SK-N-SH (cell line): ENCODE measurements at regions not wholly inside any gene's neighbourhood (a gene's known extent, or its start where the extent isn't known, plus 50 kb on each side); places are given as distances from the start of the nearest gene placed in this dataset.

Experiments used
- CTCF ChIA-PET: fragments of 300-600, 350-600 bp; formaldehyde crosslinking; extraction: SDS; loops from one replicate; lab custom pipeline; 2021; lab: Yijun Ruan, JAX
- POLR2A ChIA-PET: fragments of 350-600 bp; sonication (Branson Sonifier 250); formaldehyde crosslinking; extraction: SDS; loops from one replicate; lab custom pipeline; 2020; ENCODE audit warnings: antibody characterized with exemption, inconsistent platforms; lab: Yijun Ruan, JAX
- DNase-seq: peaks from one replicate; pipeline ENCODE4 v3.0.0; 2012
- H2AFZ ChIP-seq: fragments of 200-600 bp; sonication (generic); 2 replicates; pipeline ENCODE4 v1.8.1; 2016; ENCODE audit warnings: antibody characterized with exemption, mild to moderate bottlenecking, low read depth
- H3F3A ChIP-seq: fragments of 200-600 bp; sonication (generic); replicated peaks from 2 replicates; pipeline ENCODE3; 2016; ENCODE audit warnings: antibody characterized with exemption, mild to moderate bottlenecking; ENCODE audit not compliant: insufficient read depth
- H3K27ac ChIP-seq, 2 experiments: fragments of 200-500 bp in 1 of 2; fragments of 200-600 bp in 1 of 2; sonication (Bioruptor generic) in 1 of 2; sonication (generic), shearing (Covaris generic) in 1 of 2; 2 replicates each; pipeline versions ENCODE4 v1.5.1 to v1.6.1; 2014 to 2016; ENCODE audit warnings: low read depth in 2 of 2, inconsistent platforms in 1 of 2, low read length in 1 of 2, mild to moderate bottlenecking in 1 of 2, mixed read lengths in 1 of 2
- H3K27me3 ChIP-seq: fragments of 200-600 bp; sonication (generic), shearing (Covaris generic); 2 replicates; pipeline ENCODE4 v1.6.1; 2016; ENCODE audit warnings: mixed run types; ENCODE audit not compliant: insufficient read depth
- H3K36me3 ChIP-seq, 2 experiments: fragments of 200-500 bp in 1 of 2; fragments of 200-600 bp in 1 of 2; sonication (Bioruptor generic) in 1 of 2; sonication (generic) in 1 of 2; replicated peaks in 1 of 2; 2 replicates each; pipeline versions ENCODE3 to v1.5.1; 2014 to 2016; ENCODE audit warnings: low read length in 1 of 2, mild to moderate bottlenecking in 1 of 2; ENCODE audit not compliant: insufficient read depth in 2 of 2, control insufficient read depth in 1 of 2
- H3K4me1 ChIP-seq, 2 experiments: fragments of 200-500 bp in 1 of 2; fragments of 200-600 bp in 1 of 2; sonication (Bioruptor generic) in 1 of 2; sonication (generic), shearing (Covaris generic) in 1 of 2; 2 replicates each; pipeline versions ENCODE4 v1.5.1 to v1.6.1; 2014 to 2016; ENCODE audit warnings: low read depth in 1 of 2, low read length in 1 of 2, mixed run types in 1 of 2; ENCODE audit not compliant: insufficient read depth in 2 of 2, control insufficient read depth in 1 of 2
- H3K4me2 ChIP-seq: fragments of 200-600 bp; sonication (generic), shearing (Covaris generic); 2 replicates; pipeline ENCODE4 v1.6.1; 2017; ENCODE audit warnings: mixed run types
- H3K4me3 ChIP-seq, 2 experiments: fragments of 200-500 bp in 1 of 2; fragments of 200-600 bp in 1 of 2; sonication (Bioruptor generic) in 1 of 2; sonication (generic), shearing (Covaris generic) in 1 of 2; 2 replicates each; pipeline versions ENCODE4 v1.5.1 to v1.8.1; 2014 to 2016; ENCODE audit warnings: low read depth in 2 of 2, inconsistent platforms in 1 of 2, low read length in 1 of 2, mild to moderate bottlenecking in 1 of 2, mixed read lengths in 1 of 2, moderate library complexity in 1 of 2
- H3K79me2 ChIP-seq: fragments of 200-600 bp; sonication (generic); 2 replicates; pipeline ENCODE4 v1.8.1; 2017; ENCODE audit warnings: mild to moderate bottlenecking; ENCODE audit not compliant: insufficient read depth
- H3K9ac ChIP-seq: fragments of 200-600 bp; sonication (generic); 2 replicates; pipeline ENCODE4 v1.6.1; 2017; ENCODE audit warnings: mixed run types
- H3K9me2 ChIP-seq: fragments of 200-600 bp; sonication (generic); 2 replicates; pipeline ENCODE4 v1.6.1; 2017; ENCODE audit warnings: mixed run types
- H3K9me3 ChIP-seq: fragments of 200-600 bp; sonication (generic); 2 replicates; pipeline ENCODE4 v1.6.1; 2017; ENCODE audit warnings: mixed run types, mild to moderate bottlenecking, moderate library complexity
- H4K20me1 ChIP-seq: fragments of 200-600 bp; sonication (generic); 2 replicates; pipeline ENCODE4 v1.6.1; 2017; ENCODE audit warnings: mild to moderate bottlenecking, mixed run types; ENCODE audit not compliant: insufficient read depth
- CTCF ChIP-seq: fragments of 200-600 bp; sonication (generic); IDR thresholded peaks from 2 replicates; pipeline ENCODE4 v1.6.1; 2017; ENCODE audit warnings: antibody characterized with exemption, mild to moderate bottlenecking, moderate library complexity
- FOSL2 ChIP-seq: IDR thresholded peaks from 2 replicates; pipeline ENCODE4 v1.4.0; 2012; ENCODE audit warnings: low read depth, mild to moderate bottlenecking, moderate library complexity, borderline replicate concordance
- IRF3 ChIP-seq: fragments of 150-350 bp; IDR thresholded peaks from 2 replicates; pipeline ENCODE4 v1.6.1; 2016; ENCODE audit warnings: mild to moderate bottlenecking, low read depth, low read length
- MAX ChIP-seq: IDR thresholded peaks from 2 replicates; pipeline ENCODE4 v1.4.0; 2012; ENCODE audit warnings: low read depth
- MEF2A ChIP-seq: IDR thresholded peaks from 2 replicates; pipeline ENCODE4 v1.4.0; 2012; ENCODE audit warnings: low read depth, borderline replicate concordance
- MXI1 ChIP-seq: IDR thresholded peaks from 2 replicates; pipeline ENCODE4 v1.6.1; 2012; ENCODE audit warnings: mild to moderate bottlenecking, low read depth, low read length, improper control_type of control experiment
- NRF1 ChIP-seq: IDR thresholded peaks from 2 replicates; pipeline ENCODE4 v1.6.1; 2012; ENCODE audit warnings: low read depth, mild to moderate bottlenecking, low read length
- POLR2AphosphoS5 ChIP-seq: IDR thresholded peaks from 2 replicates; pipeline ENCODE4 v1.6.1; 2012; ENCODE audit warnings: low read depth, low read length
- RCOR1 ChIP-seq: fragments of 150-350 bp; IDR thresholded peaks from 2 replicates; pipeline ENCODE4 v1.6.1; 2017; ENCODE audit warnings: antibody characterized with exemption, low read length
- RFX5 ChIP-seq: IDR thresholded peaks from 2 replicates; pipeline ENCODE4 v1.6.1; 2012; ENCODE audit warnings: mild to moderate bottlenecking, improper control_type of control experiment, low read length
- TEAD4 ChIP-seq: IDR thresholded peaks from 2 replicates; pipeline ENCODE4 v1.4.0; 2012; ENCODE audit warnings: mild to moderate bottlenecking, borderline replicate concordance; ENCODE audit not compliant: insufficient read depth
- USF2 ChIP-seq: fragments of 150-350 bp; IDR thresholded peaks from 2 replicates; pipeline ENCODE4 v1.6.1; 2017; ENCODE audit warnings: antibody characterized with exemption, low read length, low read depth, borderline replicate concordance
- WGBS: methylation state at CpG from one replicate; pipeline ENCODE4 v1.1.6; 2017; ENCODE audit warnings: low lambda C conversion rate; 5-methylcytosine and 5-hydroxymethylcytosine counted together

GRCh38 chr6:19976411-19977129, 139.4 kb downstream of the ID4 start:
- Histone ChIP-seq H3F3A (no peaks in the 10 kb centered on the region), H3K4me1 (no peaks in the 10 kb centered on the region), H3K4me2 (no peak overlapping the region), H3K4me3 (no peak overlapping the region), H3K9ac (no peak overlapping the region), H3K9me2 (no peaks in the 10 kb centered on the region), H3K9me3 (no peaks in the 10 kb centered on the region), H3K27ac (no peak overlapping the region), H3K36me3 (no peaks in the 10 kb centered on the region), H3K79me2 (no peaks in the 10 kb centered on the region), H2AFZ (no peak overlapping the region), H4K20me1 (no peaks in the 10 kb centered on the region), H3K27me3 (0 out of 2 replicates have a peak, but pooled peaks cover 6% of the 10 kb centered on the region)
- no peak for DNase-seq
- ChIA-PET POLR2A (no interaction called here), CTCF (no interaction called here)
- 3% methylated on average over 12 of the region's 12 CpGs for WGBS
- TF ChIP-seq TEAD4: no peak
- no peak for TF ChIP-seq FOSL2
- no peak for TF ChIP-seq MXI1

GRCh38 chr6:19979059-19979458, 141.9 kb downstream of the ID4 start:
- H2AFZ ChIP-seq: no peak overlapping the region
- POLR2A ChIA-PET: no interaction called here
- TF ChIP-seq CTCF (no peak), USF2 (no peak), MEF2A (no peak), MAX (no peak), POLR2AphosphoS5 (no peak), NRF1 (no peak), RCOR1 (no peak), TEAD4 (no peak), IRF3 (no peak), RFX5 (no peak)
- TF ChIP-seq, all 33 proteins: peak for 0
- DNase-seq: no peak
- Histone ChIP-seq H3K36me3 (no peaks in the 10 kb centered on the region), H3K27ac (no peak overlapping the region), H3K4me2 (no peak overlapping the region), H3K4me1 (no peaks in the 10 kb centered on the region), H3K9me3 (no peaks in the 10 kb centered on the region), H3F3A (no peaks in the 10 kb centered on the region), H3K79me2 (no peaks in the 10 kb centered on the region), H3K27me3 (0 out of 2 replicates have a peak, but pooled peaks cover 6% of the 10 kb centered on the region), H3K4me3 (no peak overlapping the region), H3K9me2 (no peaks in the 10 kb centered on the region), H4K20me1 (no peaks in the 10 kb centered on the region), H3K9ac (no peak overlapping the region)
- WGBS: 10% methylated on average over 7 of the region's 7 CpGs
- CTCF ChIA-PET: no interaction called here
